MM.1S (cell line): ENCODE measurements at regions not wholly inside any gene's neighbourhood (a gene's known extent, or its start where the extent isn't known, plus 50 kb on each side); places are given as distances from the start of the nearest gene placed in this dataset.

Experiments used
- DNase-seq: peaks from one replicate; pipeline ENCODE4 v3.0.0-alpha.2; 2015
- H2AFZ ChIP-seq: fragments of 300-600 bp; sonication (generic); 2 replicates; pipeline ENCODE4 v1.6.0; 2016; ENCODE audit warnings: antibody characterized with exemption, low read length
- H3F3A ChIP-seq: fragments of 300-600 bp; sonication (generic); 2 replicates; pipeline ENCODE4 v1.6.1; 2016; ENCODE audit warnings: mild to moderate bottlenecking, antibody characterized with exemption, low read length, moderate library complexity, mixed read lengths; ENCODE audit not compliant: insufficient read depth
- H3K27ac ChIP-seq: fragments of 300-600 bp; sonication (generic); 2 replicates; pipeline ENCODE4 v1.5.1; 2016; ENCODE audit warnings: mild to moderate bottlenecking, low read length
- H3K27me3 ChIP-seq: fragments of 300-600 bp; sonication (generic); replicated peaks from 2 replicates; pipeline ENCODE4 v1.6.0; 2016; ENCODE audit warnings: low read length; ENCODE audit not compliant: insufficient read depth
- H3K36me3 ChIP-seq: fragments of 300-600 bp; sonication (generic); replicated peaks from 2 replicates; pipeline ENCODE4 v1.6.1; 2016; ENCODE audit warnings: mild to moderate bottlenecking, low read length, mixed read lengths; ENCODE audit not compliant: insufficient read depth
- H3K4me1 ChIP-seq: fragments of 300-600 bp; sonication (generic); 2 replicates; pipeline ENCODE4 v1.6.1; 2016; ENCODE audit warnings: low read length, mixed read lengths
- H3K4me2 ChIP-seq: fragments of 300-600 bp; sonication (generic); 2 replicates; pipeline ENCODE4 v1.6.0; 2016; ENCODE audit warnings: low read depth, low read length
- H3K4me3 ChIP-seq: fragments of 300-600 bp; sonication (generic); 2 replicates; pipeline ENCODE4 v1.5.1; 2016; ENCODE audit warnings: low read length, mixed read lengths
- H3K79me2 ChIP-seq: fragments of 300-600 bp; sonication (generic); 2 replicates; pipeline ENCODE4 v1.6.1; 2016; ENCODE audit warnings: mixed run types, low read length, mixed read lengths
- H3K9ac ChIP-seq: fragments of 300-600 bp; sonication (generic); 2 replicates; pipeline ENCODE4 v1.6.1; 2016; ENCODE audit warnings: low read length, mixed read lengths
- H3K9me2 ChIP-seq: fragments of 300-600 bp; sonication (generic); replicated peaks from 2 replicates; pipeline ENCODE4 v1.6.1; 2016; ENCODE audit warnings: mild to moderate bottlenecking, low read length, mixed read lengths; ENCODE audit not compliant: insufficient read depth
- H3K9me3 ChIP-seq: fragments of 300-600 bp; sonication (generic); replicated peaks from 2 replicates; pipeline ENCODE4 v1.6.1; 2016; ENCODE audit warnings: mild to moderate bottlenecking, low read length, mixed read lengths; ENCODE audit not compliant: insufficient read depth
- H4K20me1 ChIP-seq: fragments of 300-600 bp; sonication (generic); 2 replicates; pipeline ENCODE4 v1.6.1; 2016; ENCODE audit warnings: mild to moderate bottlenecking, low read length, moderate library complexity, mixed read lengths; ENCODE audit not compliant: insufficient read depth
- CTCF ChIP-seq: fragments of 300-600 bp; sonication (generic); IDR thresholded peaks from 2 replicates; pipeline ENCODE4 v1.5.1; 2016; ENCODE audit warnings: antibody characterized with exemption, low read length, mixed read lengths
- EZH2 ChIP-seq: fragments of 300-600 bp; sonication (generic); optimal IDR thresholded peaks from 2 replicates; pipeline ENCODE3; 2017; ENCODE audit warnings: low read depth, mild to moderate bottlenecking, antibody characterized with exemption, low read length, mixed read lengths
- EZH2phosphoT487 ChIP-seq: fragments of 300-600 bp; sonication (generic); IDR thresholded peaks from 2 replicates; pipeline ENCODE4 v1.6.1; 2018; ENCODE audit warnings: antibody characterized with exemption, low read length

- Histone ChIP-seq H2AFZ (no peak overlapping the region), H3K27ac (no peak overlapping the region), H3K4me3 (no peak overlapping the region), H3K4me1 (no peaks in the 10 kb centered on the region), H3K27me3 (no peaks in the 10 kb centered on the region), H3K4me2 (no peak overlapping the region), H3K36me3 (no peaks in the 10 kb centered on the region), H3F3A (no peaks in the 10 kb centered on the region), H4K20me1 (no peaks in the 10 kb centered on the region), H3K79me2 (no peaks in the 10 kb centered on the region), H3K9ac (no peak overlapping the region), H3K9me2 (no peaks in the 10 kb centered on the region), H3K9me3 (no peaks in the 10 kb centered on the region)
- TF ChIP-seq CTCF (no peak), EZH2 (no peak), EZH2phosphoT487 (no peak)
- DNase-seq, result no peak
These were observed 228.0 kb downstream of the TOMM20 start for GRCh38 chr1:234900595-234900994.

- TF ChIP-seq EZH2phosphoT487 (no peak), EZH2 (no peak), CTCF (no peak)
- H2AFZ ChIP-seq, result no peak overlapping the region
- no peaks in the 10 kb centered on the region for H4K20me1 ChIP-seq
- H3K9ac ChIP-seq, result no peak overlapping the region
- no peaks in the 10 kb centered on the region for H3K9me2 ChIP-seq
- H3F3A ChIP-seq, result no peaks in the 10 kb centered on the region
- H3K4me1 ChIP-seq, result no peaks in the 10 kb centered on the region
- H3K36me3 ChIP-seq, result no peaks in the 10 kb centered on the region
- no peak overlapping the region for H3K4me2 ChIP-seq
- H3K79me2 ChIP-seq, result no peaks in the 10 kb centered on the region
- no peaks in the 10 kb centered on the region for H3K9me3 ChIP-seq
- no peak overlapping the region for H3K4me3 ChIP-seq
- no peaks in the 10 kb centered on the region for H3K27me3 ChIP-seq
- no peak for DNase-seq
- no peak overlapping the region for H3K27ac ChIP-seq
These were observed 228.9 kb downstream of the TOMM20 start for GRCh38 chr1:234899730-234900072.

GRCh38 chr1:234899041-234899729 lies 229.5 kb downstream of the TOMM20 start:
- no peak overlapping the region for H3K27ac ChIP-seq
- no peaks in the 10 kb centered on the region for H3K4me1 ChIP-seq
- H2AFZ ChIP-seq, result no peak overlapping the region
- H3K27me3 ChIP-seq, result no peaks in the 10 kb centered on the region
- H4K20me1 ChIP-seq, result no peaks in the 10 kb centered on the region
- no peaks in the 10 kb centered on the region for H3K9me3 ChIP-seq
- no peaks in the 10 kb centered on the region for H3K9me2 ChIP-seq
- no peaks in the 10 kb centered on the region for H3K36me3 ChIP-seq
- H3K4me3 ChIP-seq, result no peak overlapping the region
- H3K79me2 ChIP-seq, result no peaks in the 10 kb centered on the region
- no peak for TF ChIP-seq EZH2phosphoT487
- no peak for TF ChIP-seq CTCF
- no peak for TF ChIP-seq EZH2
- no peaks in the 10 kb centered on the region for H3F3A ChIP-seq
- no peak for DNase-seq
- no peak overlapping the region for H3K9ac ChIP-seq
- H3K4me2 ChIP-seq, result no peak overlapping the region
